Kidney (tissue), 13 donors: ENCODE measurements at regions not wholly inside any gene's neighbourhood (a gene's known extent, or its start where the extent isn't known, plus 50 kb on each side); places are given as distances from the start of the nearest gene placed in this dataset.

Source experiments
- DNase-seq, 5 donors: peaks; one replicate each; pipeline ENCODE4 v3.0.0-alpha.2; 2013 to 2020
- FAIRE-seq: peaks from 2 replicates; lab custom pipeline; 2012; peaks lifted over from hg19 to GRCh38; lab: Jason Lieb, UNC
- H3K27ac ChIP-seq, 2 donors: one replicate each; pipeline ENCODE4 v1.7.0; 2013; ENCODE audit warnings: low read depth in 2 of 2, low read length in 2 of 2, inconsistent platforms in 1 of 2
- H3K27me3 ChIP-seq: one replicate; pipeline ENCODE4 v1.7.1; 2013; ENCODE audit warnings: low read length, inconsistent platforms; ENCODE audit not compliant: control insufficient read depth, insufficient read depth
- H3K36me3 ChIP-seq, 3 donors: one replicate each; pipeline versions ENCODE4 v1.7.0 to v1.7.1; 2013; ENCODE audit warnings: low read length in 3 of 3, control low read depth in 1 of 3, inconsistent platforms in 1 of 3; ENCODE audit not compliant: insufficient read depth in 3 of 3, control insufficient read depth in 2 of 3
- H3K4me1 ChIP-seq, 3 donors: one replicate each; pipeline versions ENCODE4 v1.7.0 to v1.7.1; 2013; ENCODE audit warnings: low read length in 3 of 3, inconsistent platforms in 1 of 3, low read depth in 1 of 3; ENCODE audit not compliant: control insufficient read depth in 2 of 3, insufficient read depth in 2 of 3
- H3K4me3 ChIP-seq, 3 donors: one replicate each; pipeline versions ENCODE4 v1.7.0 to v1.8.1; 2013; ENCODE audit warnings: low read length in 3 of 3, control low read depth in 1 of 3, inconsistent platforms in 1 of 3
- H3K9ac ChIP-seq, 3 donors: one replicate each; pipeline versions ENCODE4 v1.7.0 to v1.7.1; 2013; ENCODE audit warnings: low read length in 3 of 3, control low read depth in 1 of 3, inconsistent platforms in 1 of 3
- H3K9me3 ChIP-seq, 3 donors: one replicate each; pipeline versions ENCODE4 v1.7.0 to v1.7.1; 2013; ENCODE audit warnings: low read length in 3 of 3, control low read depth in 1 of 3, inconsistent platforms in 1 of 3; ENCODE audit not compliant: control insufficient read depth in 2 of 3, insufficient read depth in 1 of 3
- CTCF ChIP-seq: IDR thresholded peaks from 3 replicates; pipeline ENCODE4 v1.5.1; 2012; ENCODE audit warnings: mild to moderate bottlenecking, moderate library complexity, borderline replicate concordance; ENCODE audit not compliant: insufficient read depth; ENCODE audit errors: extremely low read depth
- intact Hi-C: fragments of 100-400 bp; cut with DNase I; formaldehyde crosslinking; loops from one replicate; pipeline ENCODE4 v1.11.1; 2022
- donor health status: control.
- donor health status: control.
- donor health status: control.
- donor health status: control.
- donor health status: control.
- donor health status: DM: yes; HTN: yes; CAD: no.
- donor health status: Normal renal cell carcinoma (clear cell type).

DNA sequence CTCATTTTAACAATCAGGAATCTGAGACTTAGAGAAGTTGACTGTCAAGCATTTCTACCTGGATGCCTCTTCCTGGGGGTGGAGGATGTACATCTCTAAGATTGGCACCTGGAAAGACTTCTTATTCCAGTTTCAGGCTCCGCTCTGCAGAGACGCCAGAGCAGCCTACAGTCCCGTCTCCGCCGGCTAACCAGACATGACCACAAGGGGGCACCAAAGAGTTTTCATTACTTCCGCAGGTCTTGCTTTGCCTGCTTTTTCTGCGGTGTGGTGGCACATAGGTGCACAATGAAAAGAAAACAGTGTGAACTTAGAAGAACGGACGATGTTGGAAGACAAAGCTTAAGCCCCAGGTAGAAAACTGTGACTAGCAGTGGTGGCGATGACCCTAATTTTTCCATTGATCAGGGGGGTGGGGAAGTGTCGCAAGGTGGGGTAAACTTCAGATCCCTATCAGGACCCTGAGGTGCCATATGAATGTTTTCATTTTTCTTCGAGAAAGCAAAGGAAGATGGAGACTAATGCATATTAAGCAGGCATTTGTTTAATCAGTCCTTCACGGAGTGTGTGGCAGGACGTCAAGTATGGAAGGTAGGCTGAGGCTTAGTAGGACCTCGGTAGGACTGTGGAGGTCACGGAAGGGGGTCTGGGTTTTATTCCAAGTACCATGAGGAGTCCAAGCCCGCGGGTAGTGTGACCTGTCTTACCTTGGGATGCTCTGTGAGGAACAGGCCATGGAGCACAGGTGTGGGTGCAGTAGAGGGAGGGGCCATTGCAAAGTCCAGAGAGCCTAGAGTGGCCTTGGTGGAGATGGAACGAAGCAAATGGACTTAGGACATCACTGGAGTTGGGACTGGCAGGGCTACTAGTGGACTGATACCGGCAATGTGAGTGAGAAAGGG lies 60.1 kb upstream of the SORCS3 start:
- intact Hi-C loops: no loop called here
- no peak for FAIRE-seq
- Histone ChIP-seq H3K27ac (no peak overlapping the region), H3K9me3 (no peaks in the 10 kb centered on the region), H3K9ac (no peak overlapping the region), H3K36me3 (no peaks in the 10 kb centered on the region), H3K27me3 (no peaks in the 10 kb centered on the region), H3K4me3 (no peak overlapping the region), H3K4me1 (peaks cover 0 to 2% (median 0%) of the 10 kb centered on the region in 3 donors)
- peak; percentile 72 to 85 (median 83) for DNase-seq
- TF ChIP-seq CTCF: peak; percentile 78

GRCh38 chr10:104581884-104582601 lies 59.0 kb upstream of the SORCS3 start:
- Histone ChIP-seq H3K4me3 (no peak overlapping the region), H3K4me1 (peaks cover 0 to 2% (median 0%) of the 10 kb centered on the region in 3 donors), H3K27ac (no peak overlapping the region), H3K9me3 (no peaks in the 10 kb centered on the region), H3K27me3 (no peaks in the 10 kb centered on the region), H3K36me3 (no peaks in the 10 kb centered on the region), H3K9ac (no peak overlapping the region)
- intact Hi-C loops: no loop called here
- DNase-seq (no peak), FAIRE-seq (no peak)
- TF ChIP-seq CTCF: no peak

- Histone ChIP-seq H3K9ac (no peak overlapping the region), H3K9me3 (no peaks in the 10 kb centered on the region), H3K36me3 (no peaks in the 10 kb centered on the region), H3K27me3 (no peaks in the 10 kb centered on the region), H3K4me3 (no peak overlapping the region), H3K4me1 (peaks cover 0 to 2% (median 0%) of the 10 kb centered on the region in 3 donors), H3K27ac (no peak overlapping the region)
- no peak for TF ChIP-seq CTCF
- DNase-seq (no peak), FAIRE-seq (no peak)
- intact Hi-C loops: no loop called here
These were observed 58.5 kb upstream of the SORCS3 start for GRCh38 chr10:104582602-104582951.
